ENCODE measurements at regions not wholly inside any gene's neighbourhood (a gene's known extent, or its start where the extent isn't known, plus 50 kb on each side); places are given as distances from the start of the nearest gene placed in this dataset.

DNA sequence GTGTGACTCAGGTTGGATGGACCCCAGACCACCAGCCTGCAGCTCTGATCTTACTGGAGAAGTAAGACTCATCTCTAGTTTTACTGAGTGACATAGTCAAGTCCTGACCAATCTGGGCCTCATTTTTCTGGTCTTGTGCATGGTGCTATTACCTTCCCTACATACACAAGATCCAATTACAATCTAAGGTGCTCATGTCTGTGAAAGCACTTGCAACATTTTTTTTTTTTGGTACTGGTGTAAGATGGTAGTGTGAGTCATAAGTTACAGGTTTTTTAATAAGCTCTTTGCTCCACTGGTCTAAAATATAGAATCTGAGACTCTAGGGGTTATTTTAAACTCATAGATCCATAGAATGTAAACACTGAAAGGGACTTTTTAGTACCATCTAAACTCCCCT lies 117.3 kb upstream of the EFEMP1 start:
- TF ChIP-seq POLR2AphosphoS5 (IDR thresholded peaks at IDR 0.05; ENCODE audit: low read depth, low read length) (no peak), CEBPB (IDR thresholded peaks at IDR 0.05; ENCODE audit: low read depth, low read length) (no peak), POLR2A (IDR thresholded peaks at IDR 0.05; ENCODE audit: control extremely low read depth in 1 of 2, low read depth in 2 of 2, low read length in 2 of 2) (no peak), JUND (IDR thresholded peaks at IDR 0.05; ENCODE audit: low read length) (no peak)

All from H1 (cell line).